WERI-Rb-1 (cell line): ENCODE measurements at regions not wholly inside any gene's neighbourhood (a gene's known extent, or its start where the extent isn't known, plus 50 kb on each side); places are given as distances from the start of the nearest gene placed in this dataset.

Source experiments
- DNase-seq: peaks from one replicate; pipeline ENCODE4 v3.0.0-alpha.2; 2020
- H3K27ac ChIP-seq: fragments of 250-450 bp; sonication (Bioruptor Pico); 2 replicates; pipeline ENCODE4 v1.5.1; 2020; ENCODE audit warnings: mild to moderate bottlenecking, moderate library complexity
- H3K27me3 ChIP-seq: fragments of 250-450 bp; sonication (Bioruptor Pico); 2 replicates; pipeline ENCODE4 v1.5.1; 2021; ENCODE audit warnings: mild to moderate bottlenecking, low read depth, moderate library complexity; ENCODE audit not compliant: insufficient read depth, severe bottlenecking
- H3K36me3 ChIP-seq: fragments of 250-450 bp; sonication (Bioruptor Pico); 2 replicates; pipeline ENCODE4 v1.5.1; 2020; ENCODE audit warnings: mild to moderate bottlenecking, moderate library complexity
- H3K4me3 ChIP-seq: 2 replicates; pipeline ENCODE4 v1.5.1; 2011; ENCODE audit warnings: low read depth, mild to moderate bottlenecking, control low read depth, low read length
- H3K9me3 ChIP-seq: fragments of 250-450 bp; sonication (Bioruptor Pico); 2 replicates; pipeline ENCODE4 v1.5.1; 2021; ENCODE audit warnings: mild to moderate bottlenecking, moderate library complexity; ENCODE audit not compliant: severe bottlenecking
- CTCF ChIP-seq: IDR thresholded peaks from 2 replicates; pipeline ENCODE4 v1.5.1; 2011; ENCODE audit warnings: low read depth, mild to moderate bottlenecking, control low read depth, inconsistent platforms, low read length

- DNase-seq = no peak
- no peak overlapping the region for H3K4me3 ChIP-seq
- no peak overlapping the region for H3K27ac ChIP-seq
- TF ChIP-seq CTCF = no peak
- H3K9me3 ChIP-seq = no peaks in the 10 kb centered on the region
- no peaks in the 10 kb centered on the region for H3K27me3 ChIP-seq
- no peaks in the 10 kb centered on the region for H3K36me3 ChIP-seq
These were observed 209.0 kb upstream of the PLEKHG7 start for GRCh38 chr12:92493816-92494215.

GRCh38 chr12:92492995-92493394, 209.8 kb upstream of the PLEKHG7 start:
- TF ChIP-seq CTCF = no peak
- H3K27ac ChIP-seq = no peak overlapping the region
- H3K27me3 ChIP-seq = no peaks in the 10 kb centered on the region
- DNase-seq = no peak
- no peak overlapping the region for H3K4me3 ChIP-seq
- H3K36me3 ChIP-seq = no peaks in the 10 kb centered on the region
- no peaks in the 10 kb centered on the region for H3K9me3 ChIP-seq

GRCh38 chr12:92492291-92492690, 210.5 kb upstream of the PLEKHG7 start:
- H3K27me3 ChIP-seq = no peaks in the 10 kb centered on the region
- H3K27ac ChIP-seq = no peak overlapping the region
- no peaks in the 10 kb centered on the region for H3K36me3 ChIP-seq
- H3K9me3 ChIP-seq = no peaks in the 10 kb centered on the region
- no peak for DNase-seq
- no peak overlapping the region for H3K4me3 ChIP-seq
- no peak for TF ChIP-seq CTCF

GRCh38 chr12:92489781-92490180, 213.0 kb upstream of the PLEKHG7 start:
- H3K4me3 ChIP-seq = no peak overlapping the region
- no peaks in the 10 kb centered on the region for H3K36me3 ChIP-seq
- H3K9me3 ChIP-seq = no peaks in the 10 kb centered on the region
- no peak for TF ChIP-seq CTCF
- H3K27me3 ChIP-seq = no peaks in the 10 kb centered on the region
- DNase-seq = no peak
- H3K27ac ChIP-seq = no peak overlapping the region

- TF ChIP-seq CTCF = no peak
- H3K4me3 ChIP-seq = no peak overlapping the region
- no peaks in the 10 kb centered on the region for H3K36me3 ChIP-seq
- H3K9me3 ChIP-seq = no peaks in the 10 kb centered on the region
- no peak overlapping the region for H3K27ac ChIP-seq
- no peaks in the 10 kb centered on the region for H3K27me3 ChIP-seq
- DNase-seq = no peak
These were observed 214.1 kb upstream of the PLEKHG7 start for GRCh38 chr12:92488735-92489134.

GRCh38 chr12:92487138-92487485, 215.7 kb upstream of the PLEKHG7 start:
- Histone ChIP-seq H3K9me3 (no peaks in the 10 kb centered on the region), H3K27me3 (no peaks in the 10 kb centered on the region), H3K36me3 (no peaks in the 10 kb centered on the region), H3K4me3 (no peak overlapping the region), H3K27ac (no peak overlapping the region)
- no peak for DNase-seq
- no peak for TF ChIP-seq CTCF
